Transverse colon (tissue), 4 donors: ENCODE measurements at regions not wholly inside any gene's neighbourhood (a gene's known extent, or its start where the extent isn't known, plus 50 kb on each side); places are given as distances from the start of the nearest gene placed in this dataset.

ENCODE experiments used
- DNase-seq: peaks from one replicate; pipeline ENCODE4 v3.0.0-alpha.2; 2019
- H3K27ac ChIP-seq, 4 donors: fragments of 200-600 bp; sonication (generic); 2 replicates each; pipeline ENCODE4 v1.5.1; 2016 to 2018; ENCODE audit warnings: inconsistent platforms in 4 of 4
- H3K27me3 ChIP-seq: fragments of 200-600 bp; sonication (generic); 2 replicates; pipeline ENCODE4 v1.5.1; 2017; ENCODE audit warnings: inconsistent platforms
- H3K36me3 ChIP-seq, 4 donors: fragments of 200-600 bp; sonication (generic); 2 replicates each; pipeline ENCODE4 v1.5.1; 2017 to 2019; ENCODE audit warnings: inconsistent platforms in 4 of 4
- H3K4me1 ChIP-seq, 4 donors: fragments of 200-600 bp; sonication (generic); 2 replicates each; pipeline ENCODE4 v1.5.1; 2017 to 2020; ENCODE audit warnings: inconsistent platforms in 4 of 4
- H3K4me3 ChIP-seq, 4 donors: fragments of 200-600 bp; sonication (generic); 1 replicate in 1 of 4; 2 replicates in 3 of 4; pipeline versions ENCODE4 v1.5.1 to v1.6.1; 2017 to 2019; ENCODE audit warnings: inconsistent platforms in 4 of 4
- H3K9me3 ChIP-seq, 2 donors: fragments of 200-600 bp; sonication (generic); 2 replicates each; pipeline ENCODE4 v1.5.1; 2017 to 2019; ENCODE audit warnings: inconsistent platforms in 2 of 2
- EP300 ChIP-seq: sonication (generic); formaldehyde crosslinking; IDR thresholded peaks from one replicate; pipeline ENCODE4 v1.6.1; 2017; ENCODE audit warnings: antibody characterized with exemption, low read depth
- POLR2A ChIP-seq: fragments of 450-650 bp; IDR thresholded peaks from one replicate; pipeline ENCODE4 v1.6.1; 2016; ENCODE audit warnings: antibody characterized with exemption, mild to moderate bottlenecking, moderate library complexity
- POLR2AphosphoS5 ChIP-seq, 3 donors: sonication (generic); formaldehyde crosslinking; IDR thresholded peaks; one replicate each; pipeline ENCODE4 v1.6.1; 2016; ENCODE audit warnings: antibody characterized with exemption in 3 of 3
- WGBS, 2 donors: methylation state at CpG; one replicate each; pipeline ENCODE4 v1.1.5; 2018; ENCODE audit warnings: low coverage in 1 of 2; 5-methylcytosine and 5-hydroxymethylcytosine counted together
- in situ Hi-C, 4 donors: fragments of 200-750 bp; cut with MboI; loops; one replicate each; pipeline versions ENCODE4 v1.15.0 to v1.15.1; 2017; ENCODE audit warnings: low sequenced_read_pairs in 3 of 4, low pct_ligation_motif_present in 1 of 4, low pct_unique_long_range_greater_than_20kb in 1 of 4
- intact Hi-C: fragments of 100-400 bp; cut with DNase I; formaldehyde crosslinking; loops from one replicate; pipeline ENCODE4 v1.15.1; 2023; ENCODE audit warnings: low total_unique reads
- TF ChIP-seq, protein P1 (sequence below), 5 experiments: fragments of 200-600 bp in 3 of 5; fragments of 450-650 bp in 2 of 5; sonication (generic) in 3 of 5; IDR thresholded peaks; 1 replicate in 2 of 5; 2 replicates in 3 of 5; pipeline ENCODE4 v1.5.1; 2016 to 2017; ENCODE audit warnings: antibody characterized with exemption in 5 of 5, inconsistent platforms in 3 of 5, mild to moderate bottlenecking in 2 of 5, moderate library complexity in 1 of 5

DNA sequence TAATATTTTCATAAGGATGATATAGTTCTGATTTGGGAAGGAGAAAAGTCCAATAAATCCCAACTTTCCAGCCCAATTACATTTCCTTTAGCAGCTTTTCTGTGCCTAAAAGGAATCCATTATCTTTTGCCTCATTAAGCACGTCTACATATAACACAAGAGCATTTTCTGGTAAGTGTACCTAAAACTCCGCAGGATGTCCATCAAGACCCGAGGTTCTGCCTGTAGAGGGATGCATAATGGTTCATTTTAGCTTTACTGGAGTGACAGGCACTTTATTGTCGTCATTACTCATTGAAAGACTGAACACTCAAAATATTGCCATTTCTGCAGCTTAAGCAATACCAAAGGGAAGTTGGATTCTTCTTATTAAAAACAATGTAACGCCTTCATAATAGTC, 669.0 kb downstream of the PRELID2 start:
- WGBS, 2 donors: 65 to 83% methylated on average over 2 to 5 of the region's 5 CpGs
- Histone ChIP-seq H3K9me3 (no peaks in the 10 kb centered on the region), H3K4me3 (no peak overlapping the region), H3K27me3 (no peaks in the 10 kb centered on the region), H3K36me3 (no peaks in the 10 kb centered on the region), H3K27ac (no peak overlapping the region), H3K4me1 (no peaks in the 10 kb centered on the region)
- in situ Hi-C loops: no loop called here
- TF ChIP-seq EP300 (no peak), POLR2A (no peak), POLR2AphosphoS5 (IDR thresholded peaks at IDR 0.05) (no peak)
- TF ChIP-seq, protein P1, sequence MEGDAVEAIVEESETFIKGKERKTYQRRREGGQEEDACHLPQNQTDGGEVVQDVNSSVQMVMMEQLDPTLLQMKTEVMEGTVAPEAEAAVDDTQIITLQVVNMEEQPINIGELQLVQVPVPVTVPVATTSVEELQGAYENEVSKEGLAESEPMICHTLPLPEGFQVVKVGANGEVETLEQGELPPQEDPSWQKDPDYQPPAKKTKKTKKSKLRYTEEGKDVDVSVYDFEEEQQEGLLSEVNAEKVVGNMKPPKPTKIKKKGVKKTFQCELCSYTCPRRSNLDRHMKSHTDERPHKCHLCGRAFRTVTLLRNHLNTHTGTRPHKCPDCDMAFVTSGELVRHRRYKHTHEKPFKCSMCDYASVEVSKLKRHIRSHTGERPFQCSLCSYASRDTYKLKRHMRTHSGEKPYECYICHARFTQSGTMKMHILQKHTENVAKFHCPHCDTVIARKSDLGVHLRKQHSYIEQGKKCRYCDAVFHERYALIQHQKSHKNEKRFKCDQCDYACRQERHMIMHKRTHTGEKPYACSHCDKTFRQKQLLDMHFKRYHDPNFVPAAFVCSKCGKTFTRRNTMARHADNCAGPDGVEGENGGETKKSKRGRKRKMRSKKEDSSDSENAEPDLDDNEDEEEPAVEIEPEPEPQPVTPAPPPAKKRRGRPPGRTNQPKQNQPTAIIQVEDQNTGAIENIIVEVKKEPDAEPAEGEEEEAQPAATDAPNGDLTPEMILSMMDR (IDR thresholded peaks at IDR 0.05): no peak
- no peak for DNase-seq
- intact Hi-C loops: no loop called here

- DNase-seq: no peak
- no peaks in the 10 kb centered on the region for H3K27me3 ChIP-seq
- no peaks in the 10 kb centered on the region for H3K36me3 ChIP-seq
- TF ChIP-seq EP300: no peak
- TF ChIP-seq POLR2A: no peak
- no peak for TF ChIP-seq POLR2AphosphoS5 (IDR thresholded peaks at IDR 0.05)
- TF ChIP-seq, protein P1 (IDR thresholded peaks at IDR 0.05): no peak
- in situ Hi-C loops: no loop called here
- H3K27ac ChIP-seq: no peak overlapping the region
- H3K4me1 ChIP-seq: no peaks in the 10 kb centered on the region
- H3K4me3 ChIP-seq: no peak overlapping the region
- WGBS, 2 donors: 47 to 49% methylated on average over 3 of the region's 3 CpGs
- intact Hi-C loops: no loop called here
- H3K9me3 ChIP-seq: no peaks in the 10 kb centered on the region
Observed at GRCh38 chr5:145163876-145164275, 671.3 kb downstream of the PRELID2 start.

DNA sequence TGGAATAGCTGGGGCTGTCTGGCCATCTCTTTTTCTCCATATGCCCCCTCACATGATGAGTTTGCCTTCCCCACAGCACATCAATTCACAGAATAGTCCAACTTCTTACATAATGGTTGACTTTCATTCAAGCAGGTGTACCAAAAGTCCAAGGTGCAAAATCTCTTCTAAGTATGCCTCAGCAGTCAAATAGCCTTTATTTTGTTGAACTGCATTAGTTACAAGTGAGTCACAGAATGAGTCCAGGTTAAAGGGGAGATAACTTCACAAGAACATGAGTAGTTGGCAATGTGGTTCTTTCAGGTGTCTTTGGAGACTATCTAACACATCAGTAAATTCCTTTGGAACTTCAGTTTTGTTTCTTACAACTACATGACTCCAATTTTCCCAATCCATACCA, 672.5 kb downstream of the PRELID2 start:
- H3K27ac ChIP-seq: no peak overlapping the region
- TF ChIP-seq, protein P1 (IDR thresholded peaks at IDR 0.05): no peak
- no peak for TF ChIP-seq EP300
- TF ChIP-seq POLR2AphosphoS5 (IDR thresholded peaks at IDR 0.05): no peak
- TF ChIP-seq POLR2A: no peak
- intact Hi-C loops: no loop called here
- no peaks in the 10 kb centered on the region for H3K27me3 ChIP-seq
- no peaks in the 10 kb centered on the region for H3K9me3 ChIP-seq
- in situ Hi-C loops: no loop called here
- H3K4me1 ChIP-seq: no peaks in the 10 kb centered on the region
- H3K36me3 ChIP-seq: no peaks in the 10 kb centered on the region
- no peak overlapping the region for H3K4me3 ChIP-seq
- DNase-seq: no peak

DNA sequence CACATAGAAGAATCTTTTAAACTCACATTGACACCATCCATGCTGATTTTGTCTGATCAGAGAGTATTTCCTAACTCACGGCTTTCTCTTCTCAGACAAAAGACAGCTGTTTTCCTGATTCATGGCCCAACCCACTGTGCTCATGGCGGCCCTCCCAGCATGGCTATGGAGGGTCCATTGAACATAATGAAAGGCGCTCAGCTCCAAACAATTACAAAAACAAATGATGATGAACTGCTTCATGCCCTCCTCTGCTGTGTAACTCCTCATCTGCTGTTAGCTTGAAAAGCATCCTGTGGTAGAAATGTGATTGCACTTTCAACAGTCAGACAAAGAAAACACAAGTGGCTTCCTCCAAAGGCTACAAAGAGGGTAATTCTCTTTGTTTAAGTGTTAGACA, 673.8 kb downstream of the PRELID2 start:
- WGBS, 2 donors: 65 to 73% methylated on average over 1 to 3 of the region's 3 CpGs
- H3K4me1 ChIP-seq: no peaks in the 10 kb centered on the region
- H3K27ac ChIP-seq: no peak overlapping the region
- TF ChIP-seq, protein P1 (IDR thresholded peaks at IDR 0.05): no peak
- no peak for TF ChIP-seq EP300
- no peak for DNase-seq
- no peak overlapping the region for H3K4me3 ChIP-seq
- H3K27me3 ChIP-seq: no peaks in the 10 kb centered on the region
- intact Hi-C loops (no loop called here), in situ Hi-C loops (no loop called here)
- no peaks in the 10 kb centered on the region for H3K36me3 ChIP-seq
- H3K9me3 ChIP-seq: no peaks in the 10 kb centered on the region
